Fibroblast of skin of right biceps (primary cell): ENCODE measurements at regions not wholly inside any gene's neighbourhood (a gene's known extent, or its start where the extent isn't known, plus 50 kb on each side); places are given as distances from the start of the nearest gene placed in this dataset.
A peak's percentile ranks its signal among the peaks of the same experiment; 100 is the strongest.

ENCODE experiments used
- DNase-seq: peaks from one replicate; pipeline ENCODE4 v3.0.0-alpha.2; 2013

DNA sequence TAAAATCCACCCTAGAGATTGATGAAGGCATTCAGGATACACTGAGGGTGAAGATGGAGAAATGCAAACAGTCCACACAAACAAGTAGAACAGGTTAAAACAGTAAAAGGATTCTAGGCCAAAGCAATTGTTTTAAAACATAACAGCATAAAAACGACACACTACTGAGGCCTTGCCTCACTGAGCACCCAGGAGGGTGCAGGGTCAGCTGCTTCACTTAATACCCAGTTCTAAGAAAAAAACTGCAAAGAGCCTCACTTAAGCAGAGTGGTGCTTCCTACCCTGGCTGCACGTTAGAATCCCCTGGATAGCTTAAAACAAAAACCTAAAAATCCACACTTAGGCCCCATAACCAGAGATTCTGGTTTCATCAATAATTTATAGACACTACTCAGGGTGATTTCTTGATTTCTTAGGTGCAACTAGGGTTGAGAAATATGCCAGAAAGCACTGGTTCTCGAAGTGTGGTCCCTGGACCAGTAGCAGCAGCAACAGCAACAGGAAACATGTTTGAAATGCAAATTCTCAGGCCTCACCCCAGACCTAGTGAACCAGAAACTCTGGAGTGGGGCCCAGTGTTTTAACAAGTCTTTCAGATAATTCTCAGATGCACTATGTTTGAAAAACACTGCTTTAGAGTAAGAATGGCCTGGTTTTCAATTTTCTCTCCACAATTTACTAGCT is 279.1 kb downstream of the ZEB2 start:
- DNase-seq = no peak

GRCh38 chr2:144239726-144240125 is 280.2 kb downstream of the ZEB2 start:
- no peak for DNase-seq

GRCh38 chr2:144239306-144239705 is 280.6 kb downstream of the ZEB2 start:
- no peak for DNase-seq

DNA sequence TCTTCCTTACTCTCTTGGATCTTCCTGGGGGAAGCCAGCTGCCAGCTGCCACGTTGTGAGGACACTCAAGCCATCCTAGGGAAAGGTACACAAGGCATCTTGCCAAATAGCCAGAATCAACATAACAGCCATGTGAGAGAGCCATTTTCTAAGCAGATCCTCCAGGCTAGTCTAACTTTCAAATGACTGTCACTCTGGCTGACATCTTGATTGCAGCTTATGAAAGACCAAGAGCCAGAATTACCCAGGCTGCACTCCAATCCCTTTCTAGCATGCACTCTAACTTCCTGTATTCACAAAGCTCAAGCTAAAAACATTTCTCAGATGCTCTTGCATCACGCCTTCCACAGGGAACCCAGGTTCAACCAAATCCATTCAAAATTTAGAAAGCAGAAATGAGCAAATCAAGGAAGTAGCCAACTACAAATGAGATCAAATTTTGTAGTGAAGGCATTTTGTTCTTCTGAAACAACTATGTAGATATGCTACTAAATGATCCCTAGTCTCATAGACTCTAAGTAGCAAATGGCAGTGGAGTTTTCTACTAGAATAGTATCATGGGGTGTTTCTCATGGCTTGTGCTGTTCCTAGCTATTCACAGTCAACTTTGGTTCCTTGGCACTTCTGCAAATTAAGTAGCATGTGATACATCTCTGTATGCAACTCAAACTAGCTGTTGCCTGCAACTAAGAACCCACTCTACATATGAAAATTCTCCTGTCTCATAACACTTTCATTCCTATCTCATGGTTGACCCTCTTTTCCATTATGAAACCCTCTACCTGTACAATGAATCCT is 281.9 kb downstream of the ZEB2 start:
- no peak for DNase-seq

DNA sequence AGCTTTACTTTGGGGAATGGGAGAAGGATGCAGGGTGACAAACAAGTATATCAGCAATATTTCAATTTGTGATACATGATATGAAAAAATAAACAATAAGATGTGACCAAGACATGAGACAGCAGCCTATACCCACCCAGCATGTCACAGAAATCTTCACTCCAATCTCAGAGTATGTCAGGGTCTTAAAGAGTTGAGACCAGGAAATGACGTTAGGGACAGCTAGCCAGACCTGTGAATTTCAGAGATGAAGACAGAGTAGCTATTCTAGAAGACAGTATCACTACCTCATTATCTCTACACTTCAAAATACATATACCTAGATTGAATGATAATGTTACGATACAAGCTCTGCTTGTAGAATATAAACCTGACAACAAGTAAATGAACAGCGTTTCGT is 282.8 kb downstream of the ZEB2 start:
- DNase-seq = no peak

GRCh38 chr2:144235050-144235449 is 284.9 kb downstream of the ZEB2 start:
- no peak for DNase-seq

DNA sequence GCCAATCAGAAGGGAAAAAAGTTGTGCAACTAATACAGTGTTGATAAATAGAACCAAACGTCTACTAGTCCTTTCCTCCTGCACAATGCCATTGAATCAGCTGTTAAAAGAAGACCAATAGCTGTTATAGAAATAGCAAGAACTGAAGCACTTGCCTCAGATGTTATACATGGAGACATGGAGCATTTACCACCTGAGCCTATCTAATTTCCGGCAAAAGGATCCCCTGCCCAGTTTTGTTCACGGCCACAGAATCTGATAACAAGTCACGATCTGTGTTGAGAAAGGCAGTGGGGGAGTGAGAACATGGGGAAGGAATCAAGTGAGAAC is 285.4 kb downstream of the ZEB2 start:
- DNase-seq = no peak

DNA sequence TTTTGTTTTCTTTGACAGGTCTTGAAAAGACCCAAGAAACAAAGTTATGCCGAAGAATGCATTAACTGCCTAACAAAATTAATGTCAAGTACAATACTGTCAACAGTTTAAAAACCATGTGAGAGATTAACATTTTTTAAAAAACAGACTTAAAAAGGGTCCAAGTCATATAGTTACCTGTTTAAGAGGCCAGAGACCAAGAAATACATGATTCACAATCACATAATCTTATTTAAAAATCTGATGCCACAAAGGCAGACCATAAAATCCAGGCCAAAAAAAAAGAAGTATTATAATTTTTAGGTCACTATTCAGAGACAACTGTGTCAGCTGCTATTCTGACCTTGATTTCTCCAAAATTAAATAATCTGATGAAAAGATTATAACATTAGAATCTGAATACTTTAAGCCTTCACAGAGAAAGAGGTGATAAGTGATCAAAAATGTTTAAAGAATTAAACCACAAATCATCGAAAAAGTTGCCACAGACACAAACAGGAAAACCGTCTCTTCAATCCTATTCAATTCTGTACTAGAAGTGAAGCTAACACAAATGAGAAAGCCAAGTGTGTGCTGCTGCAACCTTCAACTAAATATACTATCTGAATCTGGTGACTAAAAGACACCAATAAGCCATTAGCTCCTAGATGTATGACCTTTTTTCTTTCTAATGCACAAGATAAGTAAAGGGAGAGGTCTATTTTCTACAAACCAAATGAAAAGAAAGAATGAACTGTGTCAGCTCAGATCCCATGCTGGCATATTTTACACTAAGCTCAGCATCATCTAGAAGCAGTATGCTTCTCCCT is 286.0 kb downstream of the ZEB2 start:
- DNase-seq = no peak

DNA sequence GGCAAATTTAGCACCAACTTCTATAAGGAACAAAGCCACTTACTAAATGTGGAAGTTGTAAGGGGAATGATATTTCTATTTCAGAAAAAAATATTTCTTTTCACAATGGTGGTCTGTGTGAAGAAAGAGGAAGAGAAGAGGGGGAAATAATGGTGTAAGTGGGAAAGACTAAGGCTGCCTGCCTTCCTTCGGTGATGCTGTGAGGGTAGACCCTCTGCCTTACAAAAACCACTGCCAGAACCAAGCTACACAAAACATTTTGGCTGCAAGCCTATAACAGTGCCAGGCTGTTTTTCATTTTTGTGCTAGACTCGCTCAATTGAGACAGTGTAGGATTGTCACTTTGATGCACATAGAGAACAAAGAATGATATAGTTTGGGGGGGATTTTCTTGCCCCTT is 286.6 kb downstream of the ZEB2 start:
- DNase-seq = no peak

GRCh38 chr2:144230448-144231085 is 289.4 kb downstream of the ZEB2 start:
- DNase-seq = peak; percentile 37

DNA sequence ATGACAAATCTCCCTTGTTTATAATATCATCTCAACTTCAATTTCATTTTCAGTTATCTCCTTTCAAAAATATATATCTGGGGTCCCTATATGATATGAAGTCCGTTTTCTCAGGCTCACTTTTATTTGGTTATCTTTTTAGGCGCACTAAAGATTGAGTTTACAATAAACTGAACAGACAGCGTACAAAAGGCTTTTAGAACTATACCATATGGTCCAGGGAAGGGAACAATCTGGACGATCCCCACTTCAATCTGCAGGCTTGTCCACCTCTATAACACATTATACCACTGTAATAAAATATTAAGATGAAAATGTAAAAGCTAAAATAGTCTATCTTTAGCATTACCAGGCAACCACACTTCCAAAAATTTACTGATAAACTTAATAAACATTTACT is 289.9 kb downstream of the ZEB2 start:
- no peak for DNase-seq

- no peak for DNase-seq
Measured at GRCh38 chr2:144229296-144229695, 290.6 kb downstream of the ZEB2 start.

DNA sequence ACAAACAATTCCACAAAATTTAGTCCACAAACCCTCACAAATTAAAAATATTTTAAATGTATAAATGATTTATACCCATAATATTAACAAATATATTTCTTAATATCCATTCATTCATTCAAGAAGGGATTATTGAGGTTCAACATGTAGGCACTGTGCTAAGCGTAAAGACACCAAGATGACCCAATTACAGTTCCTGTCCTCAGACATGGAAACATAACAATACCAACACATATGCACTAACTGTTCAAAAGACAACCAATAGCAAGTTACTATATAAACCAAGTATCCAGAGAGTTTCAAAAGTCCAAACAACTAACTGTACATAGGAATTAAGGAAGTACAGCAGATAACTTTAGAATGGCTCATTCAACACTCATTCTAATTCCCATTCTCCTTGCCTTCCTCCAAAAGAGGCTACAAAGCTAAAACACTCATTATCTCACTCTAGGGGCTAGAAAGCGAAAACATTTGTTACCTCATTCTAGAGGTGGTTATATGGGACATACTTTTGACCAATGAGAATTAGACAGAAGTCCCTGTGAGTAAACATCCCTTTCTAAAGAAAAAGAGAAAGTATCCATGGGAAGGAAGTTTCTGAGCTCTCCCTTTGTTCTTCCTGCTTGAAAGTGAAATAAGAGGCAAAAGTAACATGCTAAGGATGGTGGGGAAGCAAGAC is 292.4 kb downstream of the ZEB2 start:
- DNase-seq = no peak

GRCh38 chr2:144225076-144225475 is 294.8 kb downstream of the ZEB2 start:
- no peak for DNase-seq

DNA sequence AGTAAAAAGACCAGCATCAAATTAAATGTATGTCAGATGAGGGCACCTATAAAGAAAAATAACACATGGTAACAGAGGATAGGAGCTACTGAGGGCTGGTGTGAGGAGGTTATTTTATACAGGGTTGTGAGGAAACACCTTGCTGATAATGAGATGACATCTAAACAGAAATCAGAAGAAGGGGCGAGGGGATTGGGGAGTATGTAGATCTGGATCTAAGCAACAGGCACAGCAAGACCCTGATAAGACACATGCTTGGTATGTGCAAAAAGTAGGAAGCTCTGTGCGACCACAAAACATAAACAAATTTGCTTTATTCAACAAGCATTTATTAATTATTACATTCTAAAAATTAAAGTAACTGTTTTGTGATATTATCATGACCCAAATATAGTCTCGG is 295.4 kb downstream of the ZEB2 start:
- DNase-seq = no peak

DNA sequence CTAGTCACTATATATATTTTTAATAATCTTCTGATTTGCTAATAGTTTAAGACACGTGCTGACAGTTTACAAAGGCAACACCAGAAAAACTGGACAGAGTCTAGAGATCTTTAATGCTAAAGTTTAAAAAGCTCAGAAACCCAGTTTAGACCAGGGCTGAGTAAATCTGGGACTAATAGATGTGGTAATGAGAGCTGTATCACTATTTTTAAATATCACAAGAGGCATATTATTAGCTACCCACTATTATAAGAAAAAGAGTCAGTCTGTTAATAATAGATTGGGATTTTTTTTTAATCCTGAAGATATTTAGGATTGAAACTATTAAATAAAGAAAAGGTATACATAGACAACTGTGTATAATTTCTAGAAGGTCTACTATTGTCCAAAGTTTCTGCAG is 299.9 kb downstream of the ZEB2 start:
- no peak for DNase-seq

DNA sequence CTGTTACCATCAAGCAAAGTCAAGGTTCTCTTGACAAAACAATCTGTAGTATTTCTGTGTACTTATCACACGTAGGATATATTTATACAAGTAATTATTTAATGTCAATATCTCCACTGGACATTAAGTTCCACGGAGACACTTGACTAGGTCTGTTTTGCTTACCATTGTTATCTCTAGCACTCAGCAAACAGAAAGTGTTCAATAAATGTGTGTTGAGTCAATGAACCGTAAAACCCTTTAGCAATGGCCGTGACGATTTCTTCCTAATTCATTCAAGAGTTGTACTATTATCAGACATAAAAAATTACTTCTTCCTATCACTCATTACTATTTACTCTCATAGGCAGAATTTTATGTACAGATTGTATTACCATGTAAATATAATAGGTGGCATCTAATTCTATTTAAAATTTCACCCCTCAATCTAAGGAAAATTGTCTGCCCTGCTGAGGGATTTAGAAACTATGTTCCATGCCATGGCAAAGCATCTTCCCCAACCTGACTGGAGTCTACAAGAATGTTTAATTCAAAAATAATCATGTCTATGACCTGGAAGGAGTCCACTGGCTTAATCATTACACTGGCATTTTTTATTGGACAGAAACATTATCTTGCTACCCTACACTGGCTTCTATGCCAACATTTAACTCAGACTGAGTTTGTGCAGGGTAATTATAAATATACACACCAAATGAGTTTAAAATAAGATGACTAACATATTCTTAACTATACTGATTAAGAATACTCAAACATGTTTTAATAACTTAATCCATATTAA is 301.9 kb downstream of the ZEB2 start:
- no peak for DNase-seq

- no peak for DNase-seq
Measured at GRCh38 chr2:144215701-144216675, 303.9 kb downstream of the ZEB2 start.

GRCh38 chr2:144215207-144215606 is 304.7 kb downstream of the ZEB2 start:
- no peak for DNase-seq

GRCh38 chr2:144213797-144214196 is 306.1 kb downstream of the ZEB2 start:
- DNase-seq = no peak

DNA sequence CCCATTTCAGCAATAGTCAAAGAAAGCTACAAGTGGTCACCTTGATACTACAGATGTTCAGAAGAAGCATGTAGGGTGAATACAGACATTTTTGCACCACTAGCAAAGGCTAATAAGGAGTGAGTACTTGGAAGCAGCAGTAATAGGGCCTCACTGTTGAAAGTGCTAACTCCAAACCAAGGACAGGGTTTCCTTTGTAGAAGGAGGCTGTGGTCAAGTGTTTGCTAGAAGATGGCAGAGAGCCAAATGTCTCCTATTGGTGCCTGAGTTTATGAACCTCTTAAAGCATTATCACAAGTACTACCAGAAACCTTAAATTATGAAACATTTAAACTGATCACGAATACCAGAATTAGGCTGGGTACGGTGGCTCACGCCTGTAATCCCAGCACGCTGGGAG is 308.1 kb downstream of the ZEB2 start:
- DNase-seq = no peak
